Effector memory CD8-positive, alpha-beta T cell (primary cell): ENCODE measurements at regions not wholly inside any gene's neighbourhood (a gene's known extent, or its start where the extent isn't known, plus 50 kb on each side); places are given as distances from the start of the nearest gene placed in this dataset.

Experiments
- ATAC-seq: fragments of 150-1000 bp; cut with Tn5 transposase; replicated peaks from 2 replicates; pipeline ENCODE4 v1.10.0; 2021; ENCODE audit warnings: mild to moderate bottlenecking, moderate library complexity
- DNase-seq, 3 experiments: peaks; one replicate each; pipeline ENCODE4 v3.0.0; 2021
- H3K27ac Mint-ChIP-seq, 2 donors: one replicate each; pipeline ENCODE4 v1.8.0; 2022; ENCODE audit warnings: mild to moderate bottlenecking in 2 of 2, mixed read lengths in 2 of 2, moderate library complexity in 2 of 2
- H3K27me3 Mint-ChIP-seq, 2 donors: one replicate each; pipeline ENCODE4 v1.8.0; 2022; ENCODE audit warnings: mixed read lengths in 2 of 2
- H3K36me3 Mint-ChIP-seq: one replicate; pipeline ENCODE4 v1.8.0; 2022; ENCODE audit warnings: mild to moderate bottlenecking, moderate library complexity, mixed read lengths; ENCODE audit not compliant: insufficient read depth
- H3K4me1 Mint-ChIP-seq, 2 donors: one replicate each; pipeline ENCODE4 v1.8.0; 2022; ENCODE audit warnings: low read depth in 2 of 2, mixed read lengths in 2 of 2
- H3K4me3 Mint-ChIP-seq, 2 donors: one replicate each; pipeline ENCODE4 v1.8.0; 2022; ENCODE audit warnings: mild to moderate bottlenecking in 2 of 2, mixed read lengths in 2 of 2, moderate library complexity in 2 of 2
- H3K9me3 Mint-ChIP-seq, 2 donors: one replicate each; pipeline ENCODE4 v1.8.0; 2022; ENCODE audit warnings: mixed read lengths in 2 of 2

GRCh38 chr6:133583907-133584427 lies 304.9 kb upstream of the TCF21 start:
- H3K27ac Mint-ChIP-seq = no peak overlapping the region
- H3K36me3 Mint-ChIP-seq = no peaks in the 10 kb centered on the region
- peaks cover 0 to 1% of the 10 kb centered on the region in 2 donors for H3K9me3 Mint-ChIP-seq
- ATAC-seq (no peak), DNase-seq (no peak)
- H3K4me1 Mint-ChIP-seq = no peaks in the 10 kb centered on the region
- H3K27me3 Mint-ChIP-seq = no peaks in the 10 kb centered on the region
- no peak overlapping the region for H3K4me3 Mint-ChIP-seq

GRCh38 chr6:133584823-133585222 lies 304.1 kb upstream of the TCF21 start:
- H3K4me1 Mint-ChIP-seq = no peaks in the 10 kb centered on the region
- H3K36me3 Mint-ChIP-seq = no peaks in the 10 kb centered on the region
- H3K27ac Mint-ChIP-seq = no peak overlapping the region
- ATAC-seq = no peak
- no peak overlapping the region for H3K4me3 Mint-ChIP-seq
- no peaks in the 10 kb centered on the region for H3K27me3 Mint-ChIP-seq
- H3K9me3 Mint-ChIP-seq = peaks cover 0 to 1% of the 10 kb centered on the region in 2 donors
- DNase-seq = no peak

GRCh38 chr6:133585978-133586377 lies 302.9 kb upstream of the TCF21 start:
- H3K4me1 Mint-ChIP-seq = no peaks in the 10 kb centered on the region
- no peak overlapping the region for H3K27ac Mint-ChIP-seq
- no peak for ATAC-seq
- H3K9me3 Mint-ChIP-seq = peaks cover 0 to 1% of the 10 kb centered on the region in 2 donors
- H3K36me3 Mint-ChIP-seq = no peaks in the 10 kb centered on the region
- DNase-seq = no peak
- no peak overlapping the region for H3K4me3 Mint-ChIP-seq
- H3K27me3 Mint-ChIP-seq = no peaks in the 10 kb centered on the region

GRCh38 chr6:133587546-133588160 lies 301.3 kb upstream of the TCF21 start:
- H3K4me1 Mint-ChIP-seq = no peaks in the 10 kb centered on the region
- no peaks in the 10 kb centered on the region for H3K9me3 Mint-ChIP-seq
- no peak overlapping the region for H3K27ac Mint-ChIP-seq
- no peak for DNase-seq
- no peaks in the 10 kb centered on the region for H3K27me3 Mint-ChIP-seq
- H3K36me3 Mint-ChIP-seq = no peaks in the 10 kb centered on the region
- ATAC-seq = no peak
- no peak overlapping the region for H3K4me3 Mint-ChIP-seq

GRCh38 chr6:133590196-133590595 lies 298.7 kb upstream of the TCF21 start:
- Mint-ChIP-seq H3K36me3 (no peaks in the 10 kb centered on the region), H3K27ac (no peak overlapping the region), H3K27me3 (no peaks in the 10 kb centered on the region), H3K4me1 (no peaks in the 10 kb centered on the region), H3K4me3 (no peak overlapping the region), H3K9me3 (no peaks in the 10 kb centered on the region)
- DNase-seq (no peak), ATAC-seq (no peak)

GRCh38 chr6:133590814-133591213 lies 298.1 kb upstream of the TCF21 start:
- Mint-ChIP-seq H3K4me3 (no peak overlapping the region), H3K27me3 (no peaks in the 10 kb centered on the region), H3K36me3 (no peaks in the 10 kb centered on the region), H3K27ac (no peak overlapping the region), H3K4me1 (no peaks in the 10 kb centered on the region), H3K9me3 (no peaks in the 10 kb centered on the region)
- DNase-seq (no peak), ATAC-seq (no peak)

GRCh38 chr6:133591275-133591674 lies 297.6 kb upstream of the TCF21 start:
- ATAC-seq (no peak), DNase-seq (no peak)
- Mint-ChIP-seq H3K36me3 (no peaks in the 10 kb centered on the region), H3K27ac (no peak overlapping the region), H3K4me3 (no peak overlapping the region), H3K27me3 (no peaks in the 10 kb centered on the region), H3K4me1 (no peaks in the 10 kb centered on the region), H3K9me3 (no peaks in the 10 kb centered on the region)

GRCh38 chr6:133594652-133595110 lies 294.2 kb upstream of the TCF21 start:
- no peaks in the 10 kb centered on the region for H3K4me1 Mint-ChIP-seq
- H3K4me3 Mint-ChIP-seq = no peak overlapping the region
- H3K9me3 Mint-ChIP-seq = no peaks in the 10 kb centered on the region
- no peaks in the 10 kb centered on the region for H3K27me3 Mint-ChIP-seq
- no peak overlapping the region for H3K27ac Mint-ChIP-seq
- H3K36me3 Mint-ChIP-seq = no peaks in the 10 kb centered on the region
- no peak for DNase-seq
- no peak for ATAC-seq

- DNase-seq (no peak), ATAC-seq (no peak)
- H3K27ac Mint-ChIP-seq = no peak overlapping the region
- no peaks in the 10 kb centered on the region for H3K9me3 Mint-ChIP-seq
- no peaks in the 10 kb centered on the region for H3K36me3 Mint-ChIP-seq
- no peaks in the 10 kb centered on the region for H3K4me1 Mint-ChIP-seq
- H3K27me3 Mint-ChIP-seq = no peaks in the 10 kb centered on the region
- H3K4me3 Mint-ChIP-seq = no peak overlapping the region
Measured at GRCh38 chr6:133595111-133595761, 293.7 kb upstream of the TCF21 start.

- ATAC-seq = no peak
- no peaks in the 10 kb centered on the region for H3K4me1 Mint-ChIP-seq
- peaks cover 0 to 2% of the 10 kb centered on the region in 2 donors for H3K9me3 Mint-ChIP-seq
- no peak for DNase-seq
- H3K27me3 Mint-ChIP-seq = no peaks in the 10 kb centered on the region
- H3K27ac Mint-ChIP-seq = no peak overlapping the region
- H3K36me3 Mint-ChIP-seq = no peaks in the 10 kb centered on the region
- no peak overlapping the region for H3K4me3 Mint-ChIP-seq
Measured at GRCh38 chr6:133606852-133607251, 282.1 kb upstream of the TCF21 start.

GRCh38 chr6:133608620-133609019 lies 280.3 kb upstream of the TCF21 start:
- no peaks in the 10 kb centered on the region for H3K4me1 Mint-ChIP-seq
- no peak overlapping the region for H3K27ac Mint-ChIP-seq
- no peak overlapping the region for H3K4me3 Mint-ChIP-seq
- ATAC-seq = no peak
- no peak for DNase-seq
- peaks cover 0 to 2% of the 10 kb centered on the region in 2 donors for H3K9me3 Mint-ChIP-seq
- H3K27me3 Mint-ChIP-seq = no peaks in the 10 kb centered on the region
- no peaks in the 10 kb centered on the region for H3K36me3 Mint-ChIP-seq

- DNase-seq = no peak
- ATAC-seq = no peak
- H3K9me3 Mint-ChIP-seq = peaks cover 0 to 2% of the 10 kb centered on the region in 2 donors
- H3K4me1 Mint-ChIP-seq = no peaks in the 10 kb centered on the region
- H3K36me3 Mint-ChIP-seq = no peaks in the 10 kb centered on the region
- no peak overlapping the region for H3K27ac Mint-ChIP-seq
- no peak overlapping the region for H3K4me3 Mint-ChIP-seq
- no peaks in the 10 kb centered on the region for H3K27me3 Mint-ChIP-seq
Measured at GRCh38 chr6:133609415-133610226, 279.3 kb upstream of the TCF21 start.

GRCh38 chr6:133610227-133610840 lies 278.6 kb upstream of the TCF21 start:
- H3K36me3 Mint-ChIP-seq = no peaks in the 10 kb centered on the region
- ATAC-seq = no peak

More at GRCh38 chr6:133610227-133610840, 278.6 kb upstream of the TCF21 start:
- H3K4me1 Mint-ChIP-seq = no peaks in the 10 kb centered on the region
- no peak overlapping the region for H3K27ac Mint-ChIP-seq
- no peaks in the 10 kb centered on the region for H3K9me3 Mint-ChIP-seq
- DNase-seq = no peak
- H3K27me3 Mint-ChIP-seq = no peaks in the 10 kb centered on the region
- no peak overlapping the region for H3K4me3 Mint-ChIP-seq
